Tibial artery (tissue), 4 donors: ENCODE measurements at regions not wholly inside any gene's neighbourhood (a gene's known extent, or its start where the extent isn't known, plus 50 kb on each side); places are given as distances from the start of the nearest gene placed in this dataset.

ENCODE experiments used
- DNase-seq, 2 donors: peaks; one replicate each; pipeline ENCODE4 v3.0.0-alpha.2; 2019
- H3K27ac ChIP-seq, 2 donors: fragments of 200-600 bp; sonication (generic) in 1 of 2; 1 replicate in 1 of 2; 2 replicates in 1 of 2; pipeline ENCODE4 v1.5.1; 2018 to 2019; ENCODE audit warnings: mild to moderate bottlenecking in 1 of 2
- H3K27me3 ChIP-seq, 2 donors: fragments of 200-600 bp; sonication (generic) in 1 of 2; one replicate each; pipeline versions ENCODE4 v1.5.1 to v1.6.0; 2016 to 2019
- H3K36me3 ChIP-seq, 3 donors: fragments of 200-600 bp; sonication (generic) in 2 of 3; one replicate each; pipeline ENCODE4 v1.5.1; 2016 to 2019; ENCODE audit warnings: mild to moderate bottlenecking in 2 of 3
- H3K4me1 ChIP-seq, 4 donors: fragments of 200-600 bp; sonication (generic) in 2 of 4; 1 replicate in 3 of 4; 2 replicates in 1 of 4; pipeline ENCODE4 v1.5.1; 2016 to 2019
- H3K4me3 ChIP-seq, 2 donors: fragments of 200-600 bp; sonication (generic) in 1 of 2; 1 replicate in 1 of 2; 2 replicates in 1 of 2; pipeline ENCODE4 v1.5.1; 2018 to 2019; ENCODE audit warnings: mild to moderate bottlenecking in 2 of 2
- H3K9me3 ChIP-seq, 3 donors: fragments of 200-600 bp; sonication (generic) in 1 of 3; one replicate each; pipeline ENCODE4 v1.5.1; 2016 to 2019
- CTCF ChIP-seq, 2 experiments: fragments of 200-600 bp in 1 of 2; fragments of 450-650 bp in 1 of 2; IDR thresholded peaks; one replicate each; pipeline ENCODE4 v1.5.1; 2017 to 2019; ENCODE audit warnings: antibody characterized with exemption in 2 of 2, mild to moderate bottlenecking in 1 of 2, moderate library complexity in 1 of 2
- intact Hi-C: fragments of 100-400 bp; cut with DNase I; formaldehyde crosslinking; loops from one replicate; pipeline ENCODE4 v1.15.0; 2023; ENCODE audit warnings: low total_unique reads

- H3K27me3 ChIP-seq = peaks cover 0 to 4% of the 10 kb centered on the region in 2 donors
- intact Hi-C loops = no loop called here
- no peak for DNase-seq
- no peak for TF ChIP-seq CTCF (IDR thresholded peaks at IDR 0.05)
- H3K9me3 ChIP-seq = no peaks in the 10 kb centered on the region
- no peak overlapping the region for H3K27ac ChIP-seq
- no peaks in the 10 kb centered on the region for H3K36me3 ChIP-seq
- peaks cover 0 to 2% (median 0%) of the 10 kb centered on the region in 4 donors for H3K4me1 ChIP-seq
- H3K4me3 ChIP-seq = no peak overlapping the region
Observed at GRCh38 chr22:48282804-48283203, 1520.4 kb downstream of the TBC1D22A start.

GRCh38 chr22:48279461-48279756 is 1517.0 kb downstream of the TBC1D22A start:
- Histone ChIP-seq H3K4me1 (peaks cover 0 to 5% (median 0%) of the 10 kb centered on the region in 4 donors), H3K27me3 (peaks cover 0 to 17% of the 10 kb centered on the region in 2 donors), H3K27ac (no peak overlapping the region), H3K36me3 (no peaks in the 10 kb centered on the region), H3K9me3 (no peaks in the 10 kb centered on the region), H3K4me3 (no peak overlapping the region)
- TF ChIP-seq CTCF (IDR thresholded peaks at IDR 0.05) = no peak
- intact Hi-C loops = no loop called here
- no peak for DNase-seq

GRCh38 chr22:48278620-48279460 is 1516.4 kb downstream of the TBC1D22A start:
- H3K27ac ChIP-seq = no peak overlapping the region
- no peak for TF ChIP-seq CTCF (IDR thresholded peaks at IDR 0.05)
- H3K9me3 ChIP-seq = no peaks in the 10 kb centered on the region
- peaks cover 0 to 17% of the 10 kb centered on the region in 2 donors for H3K27me3 ChIP-seq
- H3K4me3 ChIP-seq = no peak overlapping the region
- H3K4me1 ChIP-seq = peaks cover 0 to 5% (median 0%) of the 10 kb centered on the region in 4 donors
- no peaks in the 10 kb centered on the region for H3K36me3 ChIP-seq
- intact Hi-C loops = no loop called here
- no peak for DNase-seq

GRCh38 chr22:48277868-48278581 is 1515.6 kb downstream of the TBC1D22A start:
- intact Hi-C loops = no loop called here
- no peaks in the 10 kb centered on the region for H3K9me3 ChIP-seq
- no peak overlapping the region for H3K4me3 ChIP-seq
- H3K27me3 ChIP-seq = peaks cover 0 to 17% of the 10 kb centered on the region in 2 donors
- no peaks in the 10 kb centered on the region for H3K36me3 ChIP-seq
- TF ChIP-seq CTCF (IDR thresholded peaks at IDR 0.05) = no peak
- DNase-seq = no peak
- H3K27ac ChIP-seq = no peak overlapping the region
- peaks cover 0 to 5% (median 0%) of the 10 kb centered on the region in 4 donors for H3K4me1 ChIP-seq

- H3K36me3 ChIP-seq = no peaks in the 10 kb centered on the region
- no peaks in the 10 kb centered on the region for H3K9me3 ChIP-seq
- H3K4me1 ChIP-seq = peaks cover 0 to 5% (median 0%) of the 10 kb centered on the region in 4 donors
- no peak overlapping the region for H3K27ac ChIP-seq
- intact Hi-C loops = no loop called here
- no peak for DNase-seq
- H3K4me3 ChIP-seq = no peak overlapping the region
- no peak for TF ChIP-seq CTCF (IDR thresholded peaks at IDR 0.05)
- H3K27me3 ChIP-seq = peaks cover 0 to 17% of the 10 kb centered on the region in 2 donors
Observed at GRCh38 chr22:48276994-48277867, 1514.8 kb downstream of the TBC1D22A start.
